ENCODE measurements at regions not wholly inside any gene's neighbourhood (a gene's known extent, or its start where the extent isn't known, plus 50 kb on each side); places are given as distances from the start of the nearest gene placed in this dataset.

DNA sequence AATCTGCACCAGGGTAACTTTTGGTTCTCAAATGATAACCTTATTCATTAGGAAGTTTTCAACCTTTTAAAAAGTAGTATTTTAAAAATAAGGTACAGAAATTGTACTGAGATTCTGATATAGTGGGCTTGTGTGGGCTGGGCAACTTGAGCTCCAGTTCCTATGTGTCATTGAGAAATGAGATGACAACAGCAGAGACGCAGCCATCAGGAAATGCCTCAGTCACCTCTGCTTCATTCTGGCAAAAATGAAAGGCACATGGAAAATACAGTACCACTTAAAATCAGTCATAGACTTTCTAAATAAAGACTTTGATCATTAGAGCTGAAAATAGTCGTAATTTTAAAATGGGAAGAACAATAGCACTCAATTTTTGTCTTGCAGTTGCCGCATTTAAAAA, 480.2 kb downstream of the PLK2 start:
- TF ChIP-seq HNF4A (conservative IDR thresholded peaks at IDR 0.05): no peak
- no peak for TF ChIP-seq SP1 (IDR thresholded peaks at IDR 0.05)
- TF ChIP-seq, protein P1, sequence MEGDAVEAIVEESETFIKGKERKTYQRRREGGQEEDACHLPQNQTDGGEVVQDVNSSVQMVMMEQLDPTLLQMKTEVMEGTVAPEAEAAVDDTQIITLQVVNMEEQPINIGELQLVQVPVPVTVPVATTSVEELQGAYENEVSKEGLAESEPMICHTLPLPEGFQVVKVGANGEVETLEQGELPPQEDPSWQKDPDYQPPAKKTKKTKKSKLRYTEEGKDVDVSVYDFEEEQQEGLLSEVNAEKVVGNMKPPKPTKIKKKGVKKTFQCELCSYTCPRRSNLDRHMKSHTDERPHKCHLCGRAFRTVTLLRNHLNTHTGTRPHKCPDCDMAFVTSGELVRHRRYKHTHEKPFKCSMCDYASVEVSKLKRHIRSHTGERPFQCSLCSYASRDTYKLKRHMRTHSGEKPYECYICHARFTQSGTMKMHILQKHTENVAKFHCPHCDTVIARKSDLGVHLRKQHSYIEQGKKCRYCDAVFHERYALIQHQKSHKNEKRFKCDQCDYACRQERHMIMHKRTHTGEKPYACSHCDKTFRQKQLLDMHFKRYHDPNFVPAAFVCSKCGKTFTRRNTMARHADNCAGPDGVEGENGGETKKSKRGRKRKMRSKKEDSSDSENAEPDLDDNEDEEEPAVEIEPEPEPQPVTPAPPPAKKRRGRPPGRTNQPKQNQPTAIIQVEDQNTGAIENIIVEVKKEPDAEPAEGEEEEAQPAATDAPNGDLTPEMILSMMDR (IDR thresholded peaks at IDR 0.05; ENCODE audit: low read depth, low read length, missing input control): no peak
- no peak for TF ChIP-seq GABPA (IDR thresholded peaks at IDR 0.05 in 1 of 2, conservative IDR thresholded peaks at IDR 0.05 in 1 of 2)
- TF ChIP-seq, protein P2, sequence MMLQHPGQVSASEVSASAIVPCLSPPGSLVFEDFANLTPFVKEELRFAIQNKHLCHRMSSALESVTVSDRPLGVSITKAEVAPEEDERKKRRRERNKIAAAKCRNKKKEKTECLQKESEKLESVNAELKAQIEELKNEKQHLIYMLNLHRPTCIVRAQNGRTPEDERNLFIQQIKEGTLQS (IDR thresholded peaks at IDR 0.05): no peak
- no peak for TF ChIP-seq FOXA1 (IDR thresholded peaks at IDR 0.05)
- TF ChIP-seq, protein P3, sequence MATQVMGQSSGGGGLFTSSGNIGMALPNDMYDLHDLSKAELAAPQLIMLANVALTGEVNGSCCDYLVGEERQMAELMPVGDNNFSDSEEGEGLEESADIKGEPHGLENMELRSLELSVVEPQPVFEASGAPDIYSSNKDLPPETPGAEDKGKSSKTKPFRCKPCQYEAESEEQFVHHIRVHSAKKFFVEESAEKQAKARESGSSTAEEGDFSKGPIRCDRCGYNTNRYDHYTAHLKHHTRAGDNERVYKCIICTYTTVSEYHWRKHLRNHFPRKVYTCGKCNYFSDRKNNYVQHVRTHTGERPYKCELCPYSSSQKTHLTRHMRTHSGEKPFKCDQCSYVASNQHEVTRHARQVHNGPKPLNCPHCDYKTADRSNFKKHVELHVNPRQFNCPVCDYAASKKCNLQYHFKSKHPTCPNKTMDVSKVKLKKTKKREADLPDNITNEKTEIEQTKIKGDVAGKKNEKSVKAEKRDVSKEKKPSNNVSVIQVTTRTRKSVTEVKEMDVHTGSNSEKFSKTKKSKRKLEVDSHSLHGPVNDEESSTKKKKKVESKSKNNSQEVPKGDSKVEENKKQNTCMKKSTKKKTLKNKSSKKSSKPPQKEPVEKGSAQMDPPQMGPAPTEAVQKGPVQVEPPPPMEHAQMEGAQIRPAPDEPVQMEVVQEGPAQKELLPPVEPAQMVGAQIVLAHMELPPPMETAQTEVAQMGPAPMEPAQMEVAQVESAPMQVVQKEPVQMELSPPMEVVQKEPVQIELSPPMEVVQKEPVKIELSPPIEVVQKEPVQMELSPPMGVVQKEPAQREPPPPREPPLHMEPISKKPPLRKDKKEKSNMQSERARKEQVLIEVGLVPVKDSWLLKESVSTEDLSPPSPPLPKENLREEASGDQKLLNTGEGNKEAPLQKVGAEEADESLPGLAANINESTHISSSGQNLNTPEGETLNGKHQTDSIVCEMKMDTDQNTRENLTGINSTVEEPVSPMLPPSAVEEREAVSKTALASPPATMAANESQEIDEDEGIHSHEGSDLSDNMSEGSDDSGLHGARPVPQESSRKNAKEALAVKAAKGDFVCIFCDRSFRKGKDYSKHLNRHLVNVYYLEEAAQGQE (IDR thresholded peaks at IDR 0.05): no peak

Data from liver (tissue), 3 donors.